Activated T-cell treated with anti-CD3 and anti-CD28 coated beads, Interleukin-2, amount 50 U/mL, for 24 hours (primary cell): ENCODE measurements at regions not wholly inside any gene's neighbourhood (a gene's known extent, or its start where the extent isn't known, plus 50 kb on each side); places are given as distances from the start of the nearest gene placed in this dataset.

ENCODE experiments used
- DNase-seq: peaks from one replicate; pipeline ENCODE4 v3.0.0-alpha.2; 2020
- H3K27ac Mint-ChIP-seq: 2 replicates; pipeline ENCODE4 v1.8.0; 2020; ENCODE audit warnings: mild to moderate bottlenecking, mixed read lengths
- H3K27me3 Mint-ChIP-seq: 2 replicates; pipeline ENCODE4 v1.8.0; 2020; ENCODE audit warnings: mixed read lengths
- H3K36me3 Mint-ChIP-seq: 2 replicates; pipeline ENCODE4 v1.8.0; 2020; ENCODE audit warnings: low read depth, mixed read lengths
- H3K4me1 Mint-ChIP-seq: 2 replicates; pipeline ENCODE4 v1.8.0; 2020; ENCODE audit warnings: low read depth, mixed read lengths
- H3K4me3 Mint-ChIP-seq: 2 replicates; pipeline ENCODE4 v1.8.0; 2020; ENCODE audit warnings: mild to moderate bottlenecking, moderate library complexity, mixed read lengths
- H3K9me3 Mint-ChIP-seq: 2 replicates; pipeline ENCODE4 v1.8.0; 2020; ENCODE audit warnings: mixed read lengths

GRCh38 chr9:85243977-85244376 is 497.8 kb downstream of the AGTPBP1 start:
- Mint-ChIP-seq H3K4me1 (no peaks in the 10 kb centered on the region), H3K27me3 (no peaks in the 10 kb centered on the region), H3K36me3 (no peaks in the 10 kb centered on the region), H3K4me3 (no peak overlapping the region), H3K27ac (no peak overlapping the region), H3K9me3 (peaks cover 5% of the 10 kb centered on the region)
- no peak for DNase-seq

- no peaks in the 10 kb centered on the region for H3K4me1 Mint-ChIP-seq
- H3K36me3 Mint-ChIP-seq, result no peaks in the 10 kb centered on the region
- no peak for DNase-seq
- no peak overlapping the region for H3K4me3 Mint-ChIP-seq
- peaks cover 6% of the 10 kb centered on the region for H3K9me3 Mint-ChIP-seq
- no peak overlapping the region for H3K27ac Mint-ChIP-seq
- H3K27me3 Mint-ChIP-seq, result peaks cover 6% of the 10 kb centered on the region
Observed at GRCh38 chr9:85237478-85237877, 504.3 kb downstream of the AGTPBP1 start.

- no peaks in the 10 kb centered on the region for H3K36me3 Mint-ChIP-seq
- no peak overlapping the region for H3K4me3 Mint-ChIP-seq
- no peaks in the 10 kb centered on the region for H3K4me1 Mint-ChIP-seq
- peaks cover 8% of the 10 kb centered on the region for H3K27me3 Mint-ChIP-seq
- no peak for DNase-seq
- no peak overlapping the region for H3K27ac Mint-ChIP-seq
- no peaks in the 10 kb centered on the region for H3K9me3 Mint-ChIP-seq
Observed at GRCh38 chr9:85230081-85230480, 511.7 kb downstream of the AGTPBP1 start.

DNA sequence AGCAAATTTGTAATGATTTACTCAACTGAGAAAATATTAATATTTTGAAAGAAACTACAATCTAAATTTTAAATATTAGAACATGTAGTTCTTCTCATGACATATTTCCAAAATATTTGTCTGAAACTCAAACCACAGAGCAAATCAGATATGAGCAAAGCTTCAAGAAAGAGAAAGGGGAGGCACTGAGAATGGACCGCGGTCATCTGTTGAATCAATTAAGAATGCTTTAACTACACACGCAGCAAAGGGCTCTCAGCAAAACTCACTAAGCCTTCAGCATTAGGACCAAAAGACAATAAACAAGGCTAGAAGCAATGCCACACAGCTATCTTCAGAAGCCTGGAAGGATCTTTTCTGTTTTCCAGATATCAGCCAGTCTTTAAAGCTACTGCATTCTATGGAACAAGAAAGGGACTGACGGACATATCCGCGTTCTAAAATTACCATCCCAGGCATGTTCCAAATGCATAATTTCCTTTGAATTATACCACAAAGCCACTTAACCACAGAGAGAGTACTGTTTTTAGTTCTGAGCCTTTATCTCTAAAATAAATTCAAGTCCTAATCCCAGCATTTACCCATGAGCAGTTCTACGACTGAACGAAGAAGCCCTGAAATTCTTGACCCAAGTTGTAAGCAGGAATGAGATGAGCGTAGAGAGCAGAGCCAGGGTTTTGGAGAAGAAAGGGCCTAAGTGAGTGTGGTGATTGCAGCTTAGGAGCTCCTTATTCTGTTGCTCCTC is 513.5 kb downstream of the AGTPBP1 start:
- H3K27ac Mint-ChIP-seq, result no peak overlapping the region
- no peaks in the 10 kb centered on the region for H3K36me3 Mint-ChIP-seq
- no peak overlapping the region for H3K4me3 Mint-ChIP-seq
- no peak for DNase-seq
- H3K4me1 Mint-ChIP-seq, result no peaks in the 10 kb centered on the region
- peaks cover 8% of the 10 kb centered on the region for H3K27me3 Mint-ChIP-seq
- no peaks in the 10 kb centered on the region for H3K9me3 Mint-ChIP-seq

GRCh38 chr9:85225180-85225579 is 516.6 kb downstream of the AGTPBP1 start:
- Mint-ChIP-seq H3K4me3 (no peak overlapping the region), H3K36me3 (no peaks in the 10 kb centered on the region), H3K4me1 (no peaks in the 10 kb centered on the region), H3K27ac (no peak overlapping the region), H3K9me3 (no peaks in the 10 kb centered on the region), H3K27me3 (peaks cover 6% of the 10 kb centered on the region)
- DNase-seq, result no peak

- Mint-ChIP-seq H3K4me1 (no peaks in the 10 kb centered on the region), H3K4me3 (no peak overlapping the region), H3K27me3 (peaks cover 6% of the 10 kb centered on the region), H3K9me3 (no peaks in the 10 kb centered on the region), H3K36me3 (no peaks in the 10 kb centered on the region), H3K27ac (no peak overlapping the region)
- DNase-seq, result no peak
Observed at GRCh38 chr9:85224729-85225128, 517.0 kb downstream of the AGTPBP1 start.

- H3K36me3 Mint-ChIP-seq, result no peaks in the 10 kb centered on the region
- H3K27me3 Mint-ChIP-seq, result peaks cover 6% of the 10 kb centered on the region
- no peak overlapping the region for H3K27ac Mint-ChIP-seq
- H3K4me3 Mint-ChIP-seq, result no peak overlapping the region
- H3K9me3 Mint-ChIP-seq, result no peaks in the 10 kb centered on the region
- H3K4me1 Mint-ChIP-seq, result no peaks in the 10 kb centered on the region
- DNase-seq, result no peak
Observed at GRCh38 chr9:85224301-85224700, 517.5 kb downstream of the AGTPBP1 start.

- H3K36me3 Mint-ChIP-seq, result no peaks in the 10 kb centered on the region
- no peak overlapping the region for H3K27ac Mint-ChIP-seq
- no peaks in the 10 kb centered on the region for H3K9me3 Mint-ChIP-seq
- H3K4me1 Mint-ChIP-seq, result no peaks in the 10 kb centered on the region
- peaks cover 4% of the 10 kb centered on the region for H3K27me3 Mint-ChIP-seq
- H3K4me3 Mint-ChIP-seq, result no peak overlapping the region
- DNase-seq, result no peak
Observed at GRCh38 chr9:85223506-85224125, 518.1 kb downstream of the AGTPBP1 start.

GRCh38 chr9:85216601-85217000 is 525.2 kb downstream of the AGTPBP1 start:
- Mint-ChIP-seq H3K27me3 (peaks cover 20% of the 10 kb centered on the region), H3K36me3 (no peaks in the 10 kb centered on the region), H3K27ac (no peak overlapping the region), H3K9me3 (no peaks in the 10 kb centered on the region), H3K4me1 (peaks cover 10% of the 10 kb centered on the region), H3K4me3 (no peak overlapping the region)
- no peak for DNase-seq

GRCh38 chr9:85215961-85216360 is 525.8 kb downstream of the AGTPBP1 start:
- H3K9me3 Mint-ChIP-seq, result no peaks in the 10 kb centered on the region
- H3K27ac Mint-ChIP-seq, result no peak overlapping the region
- H3K27me3 Mint-ChIP-seq, result peaks cover 25% of the 10 kb centered on the region
- no peak overlapping the region for H3K4me3 Mint-ChIP-seq
- H3K36me3 Mint-ChIP-seq, result no peaks in the 10 kb centered on the region
- DNase-seq, result no peak
- H3K4me1 Mint-ChIP-seq, result peaks cover 10% of the 10 kb centered on the region

DNA sequence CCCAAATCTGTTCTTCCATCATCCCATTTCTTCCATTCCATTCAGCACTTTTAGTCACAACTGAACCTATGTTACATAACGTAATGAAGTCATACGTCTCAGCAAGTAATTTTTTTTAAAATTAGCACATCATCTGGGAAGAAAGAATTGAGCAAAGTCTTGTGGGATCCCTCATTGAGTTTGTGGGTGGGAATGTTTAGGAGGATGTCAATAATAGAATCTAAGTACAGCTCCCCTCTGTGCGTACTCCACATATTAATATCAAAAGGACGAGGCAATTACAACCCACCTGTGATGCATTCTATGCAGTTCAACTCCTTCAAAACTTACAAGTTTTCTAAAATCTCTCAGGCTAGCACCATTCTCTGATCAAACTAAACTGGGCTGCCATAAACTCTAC is 526.3 kb downstream of the AGTPBP1 start:
- H3K27ac Mint-ChIP-seq, result no peak overlapping the region
- DNase-seq, result no peak
- peaks cover 10% of the 10 kb centered on the region for H3K4me1 Mint-ChIP-seq
- H3K9me3 Mint-ChIP-seq, result no peaks in the 10 kb centered on the region
- no peak overlapping the region for H3K4me3 Mint-ChIP-seq
- peaks cover 27% of the 10 kb centered on the region for H3K27me3 Mint-ChIP-seq
- no peaks in the 10 kb centered on the region for H3K36me3 Mint-ChIP-seq

GRCh38 chr9:85213650-85214607 is 527.8 kb downstream of the AGTPBP1 start:
- peaks cover 27% of the 10 kb centered on the region for H3K27me3 Mint-ChIP-seq
- no peak overlapping the region for H3K27ac Mint-ChIP-seq
- peaks cover 10% of the 10 kb centered on the region for H3K4me1 Mint-ChIP-seq
- no peaks in the 10 kb centered on the region for H3K9me3 Mint-ChIP-seq
- H3K4me3 Mint-ChIP-seq, result no peak overlapping the region
- no peaks in the 10 kb centered on the region for H3K36me3 Mint-ChIP-seq
- no peak for DNase-seq

- H3K27me3 Mint-ChIP-seq, result peaks cover 27% of the 10 kb centered on the region
- no peaks in the 10 kb centered on the region for H3K36me3 Mint-ChIP-seq
- no peak overlapping the region for H3K4me3 Mint-ChIP-seq
- no peak overlapping the region for H3K27ac Mint-ChIP-seq
- H3K9me3 Mint-ChIP-seq, result peaks cover under 1% of the 10 kb centered on the region
- H3K4me1 Mint-ChIP-seq, result peaks cover 10% of the 10 kb centered on the region
- DNase-seq, result no peak
Observed at GRCh38 chr9:85212887-85213286, 528.9 kb downstream of the AGTPBP1 start.

- Mint-ChIP-seq H3K9me3 (peaks cover 3% of the 10 kb centered on the region), H3K36me3 (no peaks in the 10 kb centered on the region), H3K27me3 (peaks cover 30% of the 10 kb centered on the region), H3K27ac (no peak overlapping the region), H3K4me3 (no peak overlapping the region), H3K4me1 (peaks cover 10% of the 10 kb centered on the region)
- no peak for DNase-seq
Observed at GRCh38 chr9:85212209-85212608, 529.5 kb downstream of the AGTPBP1 start.
